ENCODE measurements at regions not wholly inside any gene's neighbourhood (a gene's known extent, or its start where the extent isn't known, plus 50 kb on each side); places are given as distances from the start of the nearest gene placed in this dataset.

DNA sequence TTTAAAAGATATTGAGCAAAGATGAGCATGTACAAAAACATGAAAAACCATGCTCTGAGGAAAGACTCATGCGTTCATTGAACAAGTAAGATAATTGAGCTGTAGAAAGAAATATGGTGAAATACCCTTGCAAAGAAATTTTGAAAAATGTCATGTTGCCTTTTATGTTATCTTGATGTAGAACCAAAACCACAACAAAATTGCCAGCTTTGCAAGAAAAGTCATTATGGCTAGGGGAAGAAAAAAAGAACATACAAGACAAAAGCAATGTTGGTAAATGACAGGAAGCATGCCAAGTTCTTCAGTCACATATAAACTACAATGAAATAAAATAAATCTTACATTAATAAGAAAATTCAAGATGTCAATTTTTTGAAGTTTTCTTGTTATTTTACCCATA is 368.0 kb downstream of the IRX1 start:
- DNase-seq: no peak

- DNase-seq: no peak
These were observed 384.5 kb downstream of the IRX1 start for GRCh38 chr5:3980156-3980555.

DNA sequence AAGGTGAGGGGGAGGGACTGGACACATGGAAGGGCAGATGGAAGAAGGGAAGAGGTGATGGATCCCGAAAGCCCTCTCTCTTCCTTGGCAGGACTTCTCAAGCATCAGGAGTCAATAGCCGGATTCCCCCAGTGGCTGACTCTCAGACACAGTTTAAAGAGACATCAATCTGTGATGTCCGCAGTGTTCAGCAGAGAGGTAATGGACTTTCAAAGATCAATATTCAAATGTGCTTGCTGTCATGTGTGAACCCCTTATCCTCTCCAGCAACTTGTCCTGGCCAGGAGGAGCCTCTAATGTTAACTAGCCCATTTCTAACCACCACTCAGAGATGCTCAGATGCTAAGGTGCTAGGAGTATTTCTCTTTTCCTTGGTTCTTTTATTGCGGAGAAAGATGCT is 392.2 kb downstream of the IRX1 start:
- no peak for DNase-seq

DNA sequence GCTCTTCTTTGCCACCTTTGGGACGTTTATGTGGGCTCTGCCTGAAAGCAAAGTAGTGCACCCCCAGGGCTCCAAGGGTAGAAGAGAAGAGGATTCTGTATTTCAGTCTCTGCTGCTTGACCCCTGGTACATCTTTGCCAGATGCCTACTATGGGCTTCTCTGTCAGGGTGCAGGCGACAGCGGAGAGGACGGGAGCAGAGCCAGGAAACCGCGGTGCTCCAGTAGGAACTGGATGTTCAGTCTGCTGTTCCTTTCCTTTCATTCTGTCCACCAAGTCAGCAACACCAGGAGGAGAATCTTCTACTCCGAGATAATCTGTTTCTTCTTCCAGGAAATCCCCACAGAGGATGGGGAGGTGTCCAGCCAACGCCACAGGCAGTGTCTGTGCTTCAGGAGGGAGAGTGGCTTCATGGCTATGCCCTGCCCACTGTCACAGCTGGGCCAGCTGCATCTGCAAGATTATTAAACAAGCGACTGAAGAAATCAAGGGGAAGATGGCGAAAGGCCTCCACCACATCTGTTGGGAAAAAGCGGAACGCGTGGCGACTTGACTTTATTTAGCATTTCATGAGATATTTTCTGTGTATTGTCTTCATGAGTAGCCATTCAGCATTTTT is 398.3 kb downstream of the IRX1 start:
- DNase-seq: no peak

DNA sequence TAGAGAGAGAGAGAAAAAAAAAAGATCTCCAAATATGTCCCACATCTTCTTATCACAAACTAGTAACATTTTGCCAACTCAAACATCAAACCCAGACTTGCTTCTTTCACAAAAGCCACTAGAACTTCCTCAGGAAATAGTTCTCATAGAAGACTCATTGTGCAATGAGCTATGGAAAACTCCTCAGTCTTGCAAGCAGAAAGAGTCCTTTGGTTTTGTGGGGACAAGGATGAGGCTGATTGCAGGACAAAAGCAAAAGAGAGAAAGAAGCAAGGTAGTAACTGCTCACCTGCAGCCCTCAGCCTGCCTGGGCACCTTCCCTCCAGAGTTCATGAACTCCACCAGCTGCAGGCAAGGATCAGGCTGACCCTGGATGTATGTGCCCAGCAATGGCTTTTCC is 399.0 kb downstream of the IRX1 start:
- no peak for DNase-seq

DNA sequence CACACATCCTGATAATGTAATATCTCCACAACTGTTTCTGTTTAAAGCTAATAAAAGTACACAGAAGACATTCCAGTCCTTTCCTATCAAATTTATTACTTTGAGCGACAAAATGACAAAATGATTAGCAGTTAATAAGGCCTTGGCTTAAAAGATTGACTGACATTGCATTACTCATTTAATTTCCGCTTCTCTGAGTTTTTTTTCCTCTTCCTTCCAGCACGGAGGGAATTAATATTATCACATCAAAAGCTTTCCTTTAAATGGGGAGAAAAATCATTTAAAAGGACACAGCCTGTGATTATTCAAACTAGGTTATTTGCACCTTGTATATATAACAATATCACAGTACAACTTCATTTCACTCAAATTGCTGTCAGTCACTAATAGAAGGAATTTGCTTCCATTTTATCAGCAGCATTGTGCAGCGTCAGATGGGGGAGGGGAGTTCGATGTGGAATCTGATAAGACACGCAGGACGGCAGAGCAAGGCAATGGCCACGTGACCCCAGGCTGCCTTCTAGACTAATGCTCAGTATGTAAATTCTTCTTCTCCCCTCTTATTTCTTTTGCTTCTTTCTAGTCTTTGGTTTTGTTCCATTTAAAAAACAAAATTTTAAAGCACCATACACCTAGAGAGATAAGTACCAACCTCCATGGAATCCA is 400.5 kb downstream of the IRX1 start:
- DNase-seq: no peak

GRCh38 chr5:3996707-3997336 is 401.2 kb downstream of the IRX1 start:
- DNase-seq: no peak

DNA sequence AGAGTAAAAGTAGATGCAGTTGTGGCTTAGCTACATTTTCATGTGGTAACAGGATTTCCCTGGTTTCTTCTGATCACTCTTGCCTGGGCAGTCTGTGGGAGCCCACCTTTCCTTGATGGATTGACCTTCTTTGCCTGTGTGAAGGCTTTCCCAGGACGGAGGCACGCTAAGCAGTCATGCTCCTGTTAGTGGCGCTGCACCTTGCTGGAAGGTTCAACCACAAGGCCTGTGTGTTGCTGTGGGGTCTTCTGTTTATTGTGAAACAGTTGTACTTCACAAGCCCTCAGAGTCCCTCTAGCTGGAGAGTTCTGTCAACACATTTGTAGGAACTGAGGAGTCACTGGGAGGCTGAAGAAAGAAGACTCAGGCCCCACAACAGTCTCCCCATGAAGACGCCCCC is 402.0 kb downstream of the IRX1 start:
- no peak for DNase-seq

DNA sequence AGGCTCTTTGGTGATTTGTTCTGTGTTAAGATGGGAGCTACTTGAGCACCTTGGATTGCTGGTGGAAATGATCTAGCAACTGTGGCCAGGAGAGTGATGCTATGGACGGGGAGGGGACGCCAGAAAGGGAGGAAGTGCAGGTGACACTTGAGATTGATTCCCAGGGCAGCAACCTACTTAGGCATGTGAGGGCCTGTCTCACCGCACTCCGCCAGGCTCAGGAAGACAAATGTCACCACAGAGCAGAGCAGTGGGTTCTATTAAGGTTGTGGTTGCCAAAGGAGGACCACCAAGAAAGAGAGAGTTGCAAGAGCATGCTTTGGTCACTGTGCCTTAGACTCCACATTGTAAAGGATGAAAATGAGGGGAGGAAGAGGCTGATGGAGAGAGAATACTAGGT is 404.3 kb downstream of the IRX1 start:
- DNase-seq: no peak

- DNase-seq: no peak
These were observed 405.4 kb downstream of the IRX1 start for GRCh38 chr5:4001004-4001403.

GRCh38 chr5:4001758-4002533 is 406.3 kb downstream of the IRX1 start:
- no peak for DNase-seq

GRCh38 chr5:4005335-4005734 is 409.7 kb downstream of the IRX1 start:
- no peak for DNase-seq

GRCh38 chr5:4007001-4007400 is 411.4 kb downstream of the IRX1 start:
- DNase-seq: no peak

DNA sequence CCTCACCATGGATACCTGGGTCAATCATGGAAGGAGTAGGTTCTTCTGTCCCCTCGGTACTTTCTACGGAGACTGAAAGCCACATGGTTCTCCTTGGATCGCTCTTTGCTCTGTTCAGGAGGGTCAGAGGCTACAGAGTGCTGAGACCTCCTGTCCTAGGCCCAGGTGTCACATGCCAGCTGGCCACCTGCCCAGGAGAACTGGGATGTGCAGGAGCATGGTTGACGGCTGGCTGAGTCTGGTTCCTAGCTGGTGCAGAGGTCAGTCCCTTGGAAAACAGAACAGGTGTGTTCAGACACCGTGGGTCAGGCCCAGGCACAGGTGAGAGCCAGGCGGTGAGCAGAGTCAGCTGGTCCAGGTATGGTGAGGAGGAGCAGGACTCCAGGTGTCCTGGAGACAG is 416.3 kb downstream of the IRX1 start:
- no peak for DNase-seq

DNA sequence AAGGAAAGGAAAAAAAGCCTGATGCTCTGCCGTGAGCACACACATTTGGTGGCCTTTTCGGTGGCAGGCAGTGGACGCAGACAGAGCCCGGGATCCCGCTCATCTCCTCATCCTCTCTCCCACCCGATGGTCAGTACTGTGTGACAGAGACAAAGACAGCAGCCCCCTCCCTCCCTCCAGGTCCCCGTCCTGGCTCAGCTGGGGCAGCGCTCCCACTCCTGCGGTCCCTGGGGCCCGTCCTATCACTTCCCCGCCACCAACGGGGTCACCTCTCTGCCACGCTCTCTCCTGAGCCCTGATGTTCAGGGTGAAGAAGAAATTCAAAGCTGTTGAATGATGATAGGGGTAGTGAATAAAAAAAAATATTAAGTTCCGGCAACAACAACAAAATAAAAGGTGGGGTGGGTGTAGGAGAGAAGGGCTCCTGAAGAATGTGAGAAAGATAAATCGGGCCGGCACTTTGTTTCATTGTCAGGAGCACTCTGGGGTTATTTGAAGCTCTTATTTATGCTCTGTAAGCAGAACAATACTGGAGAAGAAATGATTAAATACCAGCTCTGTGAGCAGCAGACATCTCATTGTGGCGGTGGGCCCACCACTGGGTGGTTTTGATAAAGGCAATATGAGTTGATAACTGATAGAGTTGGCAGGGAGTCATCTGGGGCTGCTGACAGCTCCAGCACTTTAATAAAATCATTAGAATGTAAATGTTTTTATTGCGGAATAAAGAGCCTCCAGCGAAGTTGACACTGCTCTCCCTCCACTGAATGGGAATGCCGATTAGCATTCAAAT is 417.7 kb downstream of the IRX1 start:
- no peak for DNase-seq

GRCh38 chr5:4015709-4016108 is 420.1 kb downstream of the IRX1 start:
- no peak for DNase-seq

DNA sequence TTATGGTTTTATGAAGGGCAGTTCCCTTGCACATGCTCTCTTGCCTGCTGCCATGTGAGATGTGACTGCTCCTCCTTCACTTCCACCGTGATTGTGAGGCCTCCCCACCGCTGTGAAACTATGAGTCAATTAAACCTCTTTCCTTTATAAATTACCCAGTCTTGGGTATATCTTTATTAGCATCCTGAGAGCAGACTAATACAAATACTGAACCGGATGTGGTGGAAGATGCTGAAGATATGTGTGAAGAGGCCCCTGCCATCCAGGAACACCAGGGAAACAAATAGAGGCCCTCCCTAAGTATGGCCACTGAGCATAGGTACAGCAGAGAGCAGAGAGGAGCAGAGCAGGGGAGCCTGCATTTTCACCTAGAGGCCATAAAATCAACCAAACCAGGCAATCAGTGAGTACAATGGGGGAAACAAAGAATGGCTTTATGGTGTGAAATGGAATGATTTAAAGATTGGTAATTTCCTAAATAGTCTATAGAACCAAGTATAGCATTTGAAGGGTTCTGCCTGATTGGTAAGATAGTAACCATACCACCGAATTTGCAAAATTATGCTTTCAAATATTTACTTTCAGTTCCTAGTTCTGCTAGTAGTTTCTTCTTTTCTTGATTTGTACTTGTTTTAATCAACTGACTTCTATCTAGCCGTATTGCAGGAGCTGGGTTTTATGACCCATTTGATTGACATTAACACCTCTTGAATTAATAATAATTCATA is 421.6 kb downstream of the IRX1 start:
- DNase-seq: no peak

DNA sequence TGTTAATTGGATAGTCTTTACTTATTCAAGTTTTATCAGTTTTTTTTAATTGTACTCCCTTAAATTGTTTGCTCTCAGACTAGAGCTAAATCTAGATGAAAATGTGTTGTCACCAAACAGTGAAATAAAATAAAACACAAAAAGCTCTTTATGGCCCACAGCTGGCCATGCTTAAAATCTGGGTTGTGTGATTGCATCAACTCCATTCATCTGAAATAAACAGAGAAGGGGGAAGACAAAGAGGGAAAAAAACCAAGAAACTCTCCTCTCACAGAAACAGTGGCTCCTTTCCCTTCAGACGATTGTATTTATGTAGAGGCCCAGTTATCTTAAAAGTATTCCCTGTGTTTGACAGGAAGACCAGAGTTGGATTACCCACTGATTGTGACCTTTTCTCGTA is 422.4 kb downstream of the IRX1 start:
- no peak for DNase-seq

DNA sequence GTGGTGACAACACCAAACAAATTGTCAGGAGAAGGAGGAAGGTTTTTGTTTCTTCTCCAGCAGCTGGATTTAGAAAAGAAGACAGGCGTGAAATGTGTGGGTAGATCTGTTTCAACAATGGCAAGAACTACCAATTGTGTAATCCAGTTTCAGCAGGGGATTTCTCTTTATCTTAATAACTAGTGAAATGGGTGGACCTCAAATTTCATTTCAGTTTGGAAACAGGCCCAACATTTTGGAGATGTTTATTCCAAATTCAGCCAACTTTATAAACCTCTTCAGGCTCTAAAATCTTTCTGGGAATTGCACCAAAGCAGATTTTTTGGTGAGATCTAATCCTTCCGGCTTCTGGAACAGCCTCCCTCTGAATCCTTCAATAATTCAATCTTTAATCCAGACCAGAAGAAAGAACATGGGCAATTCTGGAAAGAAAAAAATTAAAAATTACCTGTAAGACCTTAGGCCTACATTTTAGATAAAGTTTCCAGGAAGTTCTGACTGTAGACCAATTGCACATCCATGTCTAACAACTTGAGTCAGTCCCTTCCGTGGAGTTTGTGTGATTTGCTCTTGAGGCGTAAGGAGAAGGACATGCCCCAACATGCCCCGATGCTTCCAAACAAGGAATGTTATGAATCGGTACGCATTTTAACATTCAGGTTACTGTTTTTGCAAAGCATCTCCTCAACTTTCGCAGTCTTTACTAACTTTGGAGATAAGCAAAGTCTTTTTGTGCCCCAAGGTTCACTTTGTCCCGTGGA is 423.6 kb downstream of the IRX1 start:
- DNase-seq: no peak

- no peak for DNase-seq
These were observed 424.2 kb downstream of the IRX1 start for GRCh38 chr5:4019841-4020240.

DNA sequence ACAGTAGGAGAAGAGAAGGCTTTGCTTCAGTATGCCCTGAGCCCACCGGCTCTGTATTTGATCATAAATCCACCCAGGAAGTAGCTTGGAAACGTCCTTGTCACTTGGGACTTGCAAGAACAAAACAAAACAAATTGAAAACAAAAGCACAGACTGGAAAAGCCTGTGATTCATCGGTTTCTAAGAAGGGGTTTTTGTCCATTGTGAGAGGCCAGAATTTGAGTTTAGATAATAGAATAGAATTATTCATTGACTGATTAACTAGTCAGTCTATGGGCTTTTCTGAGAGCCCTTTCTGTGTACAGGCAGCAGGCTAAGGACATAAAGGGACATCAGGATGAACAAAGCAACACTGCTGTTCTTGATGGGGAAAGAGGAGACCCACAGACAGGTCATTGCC is 424.8 kb downstream of the IRX1 start:
- no peak for DNase-seq

Data from SHP77 treated with DMSO at 0.1 percent for 48 hours (cell line).